GM19455 (cell line): ENCODE measurements at regions not wholly inside any gene's neighbourhood (a gene's known extent, or its start where the extent isn't known, plus 50 kb on each side); places are given as distances from the start of the nearest gene placed in this dataset.

Experiments
- ATAC-seq: cut with Tn5 transposase; IDR thresholded peaks from one replicate; pipeline ENCODE4 v1.9.1; 2021; ENCODE audit not compliant: unreplicated experiment

GRCh38 chr10:36704124-36704523 is 421.3 kb upstream of the ANKRD30A start:
- no peak for ATAC-seq

DNA sequence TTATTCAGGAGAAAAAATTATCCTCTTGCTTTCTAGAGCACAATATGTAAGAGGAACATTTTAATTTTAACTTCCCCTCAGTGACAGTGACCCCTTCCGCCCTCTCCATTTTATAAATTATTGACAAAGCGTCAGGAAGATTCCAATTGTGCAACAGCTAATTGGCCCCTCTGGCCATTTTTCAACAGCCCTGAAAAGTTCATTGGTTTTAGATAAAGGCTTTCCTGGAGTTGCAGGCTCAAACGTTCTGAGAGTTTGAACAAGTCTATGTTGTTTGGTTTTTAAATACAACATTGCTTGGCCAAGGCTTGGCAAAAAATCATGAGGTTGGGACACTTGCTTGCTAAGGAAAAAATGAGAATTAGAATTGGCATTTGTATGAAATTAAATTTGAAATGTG is 422.2 kb upstream of the ANKRD30A start:
- no peak for ATAC-seq

DNA sequence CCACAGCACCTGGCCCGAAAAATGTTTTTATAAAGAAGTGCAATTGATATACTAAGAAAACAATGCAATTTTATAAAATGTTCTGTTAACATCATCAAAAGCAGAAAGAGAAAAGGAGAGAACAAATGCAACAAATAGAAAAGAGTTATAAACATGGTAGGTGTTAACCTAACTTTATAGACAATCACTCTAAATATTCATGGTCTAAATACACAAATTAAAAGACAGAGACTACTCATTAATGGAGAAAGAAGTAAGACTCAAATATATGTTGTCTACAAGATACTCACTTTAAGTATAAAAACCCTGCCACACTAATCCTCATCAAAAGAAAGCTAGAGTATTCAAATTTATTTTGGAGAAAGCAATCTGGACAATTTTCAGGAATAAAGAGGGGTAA is 425.3 kb upstream of the ANKRD30A start:
- ATAC-seq, result no peak

DNA sequence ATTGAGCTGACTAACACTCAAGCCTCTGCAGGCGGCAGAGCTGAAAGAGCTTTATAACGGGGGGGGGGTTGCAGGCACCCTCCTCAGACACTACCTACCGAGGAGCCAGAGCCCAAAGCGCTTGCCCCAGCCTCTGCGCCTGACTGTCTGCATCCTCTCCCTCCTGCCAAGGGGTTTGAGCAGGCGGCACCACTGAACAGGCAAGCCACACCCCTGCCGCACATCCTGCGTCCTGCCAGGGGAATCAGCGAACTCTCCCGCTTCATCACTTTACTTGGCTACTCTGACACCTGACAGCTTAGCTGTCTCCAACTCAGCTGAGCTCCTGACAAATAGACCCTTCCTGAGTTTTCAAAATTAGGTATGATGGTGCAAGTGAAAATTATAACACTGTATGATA is 432.6 kb upstream of the ANKRD30A start:
- ATAC-seq, result no peak

DNA sequence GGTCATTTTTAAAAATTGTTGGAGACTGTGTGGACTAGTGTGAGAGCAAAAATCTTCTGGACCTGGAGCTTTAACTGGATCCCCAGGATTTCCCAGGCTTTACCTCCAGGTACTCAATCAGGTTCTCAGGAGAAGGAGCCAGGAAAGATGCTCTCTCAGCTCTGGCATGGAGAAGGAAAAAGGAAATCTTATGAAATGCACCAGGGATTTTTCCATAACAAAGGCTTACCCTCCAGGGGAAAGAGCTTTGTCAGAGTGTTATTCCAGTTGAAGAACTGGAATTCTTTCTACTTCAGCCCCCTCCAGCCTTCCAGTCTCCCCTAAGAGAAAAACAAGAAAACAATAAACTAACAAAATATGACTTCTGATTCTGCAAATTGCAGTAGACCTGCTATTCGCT is 436.7 kb upstream of the ANKRD30A start:
- ATAC-seq, result no peak

DNA sequence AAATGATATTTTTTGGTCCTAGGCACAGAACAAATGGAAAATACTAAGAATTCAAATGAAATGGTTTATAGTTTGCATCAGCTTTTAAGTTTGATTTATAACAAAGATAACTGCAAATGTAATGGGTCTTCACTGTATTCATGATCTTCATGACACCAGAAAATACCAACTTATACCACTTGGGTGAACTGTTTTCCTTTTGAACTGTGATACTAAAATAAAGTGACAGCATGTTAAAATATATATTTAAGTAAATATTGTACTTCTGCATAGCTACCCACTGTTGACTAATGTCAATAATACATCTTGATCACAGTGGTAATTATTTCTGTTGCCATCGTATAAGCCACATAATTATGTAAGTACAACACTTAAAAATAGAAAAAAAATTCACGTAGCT is 442.0 kb upstream of the ANKRD30A start:
- ATAC-seq, result no peak

DNA sequence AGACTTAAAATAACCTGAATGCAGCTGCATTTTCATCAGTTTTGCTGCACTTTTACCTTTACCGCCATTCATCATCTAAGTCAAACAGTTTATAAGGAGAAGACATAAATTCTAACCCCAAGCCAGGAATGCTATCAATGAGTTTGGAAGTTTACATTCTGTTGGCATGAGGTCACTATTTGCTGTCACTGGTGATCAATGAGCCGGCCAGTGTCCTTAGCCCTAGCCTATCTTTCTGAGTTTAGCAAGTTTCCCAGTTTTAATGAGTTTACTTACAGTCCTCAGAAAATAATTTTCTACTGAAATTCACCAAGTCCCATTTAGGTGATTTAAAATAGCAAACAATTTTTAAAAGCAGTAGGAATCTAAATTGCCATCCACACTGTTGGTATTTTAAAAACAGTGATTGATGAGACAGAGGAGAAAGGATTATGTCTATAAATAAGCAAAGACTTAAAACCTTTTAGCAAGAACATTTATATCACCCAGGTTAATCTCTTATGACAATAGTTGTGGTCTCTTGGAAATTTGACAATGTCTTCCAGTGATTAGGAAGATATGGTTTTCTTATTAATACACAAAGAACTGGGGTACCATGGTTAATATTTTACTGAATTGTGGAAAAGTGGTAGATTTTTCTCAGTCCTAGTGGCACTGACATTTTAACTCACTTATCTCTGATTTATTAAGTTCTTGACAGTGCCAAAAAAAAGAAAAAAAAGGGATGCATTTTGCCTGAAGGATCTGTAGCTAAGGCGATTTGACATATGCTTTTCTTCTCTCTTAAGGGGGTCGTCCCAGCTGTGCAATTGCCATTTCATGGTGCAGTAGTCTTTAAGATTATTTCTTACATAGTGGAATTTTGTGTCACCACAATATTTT is 443.4 kb upstream of the ANKRD30A start:
- ATAC-seq, result no peak

- no peak for ATAC-seq
Measured at GRCh38 chr10:36679554-36679953, 445.8 kb upstream of the ANKRD30A start.

DNA sequence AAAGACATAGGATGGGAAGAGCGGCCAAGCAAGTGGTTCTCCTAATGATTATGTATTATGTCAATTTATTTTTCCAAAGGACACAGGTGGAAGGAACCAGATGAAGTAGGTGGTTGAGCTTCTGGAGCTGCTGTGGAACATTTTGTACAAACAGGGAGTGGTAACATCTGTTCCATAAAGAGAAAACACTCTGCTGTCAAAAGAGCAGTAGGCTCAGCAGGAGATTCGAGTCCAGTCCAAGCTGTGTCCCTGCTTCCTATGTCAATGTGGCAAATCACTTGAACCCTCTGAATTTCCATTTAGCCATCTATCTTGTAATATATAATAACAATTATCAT is 448.0 kb upstream of the ANKRD30A start:
- ATAC-seq, result no peak

DNA sequence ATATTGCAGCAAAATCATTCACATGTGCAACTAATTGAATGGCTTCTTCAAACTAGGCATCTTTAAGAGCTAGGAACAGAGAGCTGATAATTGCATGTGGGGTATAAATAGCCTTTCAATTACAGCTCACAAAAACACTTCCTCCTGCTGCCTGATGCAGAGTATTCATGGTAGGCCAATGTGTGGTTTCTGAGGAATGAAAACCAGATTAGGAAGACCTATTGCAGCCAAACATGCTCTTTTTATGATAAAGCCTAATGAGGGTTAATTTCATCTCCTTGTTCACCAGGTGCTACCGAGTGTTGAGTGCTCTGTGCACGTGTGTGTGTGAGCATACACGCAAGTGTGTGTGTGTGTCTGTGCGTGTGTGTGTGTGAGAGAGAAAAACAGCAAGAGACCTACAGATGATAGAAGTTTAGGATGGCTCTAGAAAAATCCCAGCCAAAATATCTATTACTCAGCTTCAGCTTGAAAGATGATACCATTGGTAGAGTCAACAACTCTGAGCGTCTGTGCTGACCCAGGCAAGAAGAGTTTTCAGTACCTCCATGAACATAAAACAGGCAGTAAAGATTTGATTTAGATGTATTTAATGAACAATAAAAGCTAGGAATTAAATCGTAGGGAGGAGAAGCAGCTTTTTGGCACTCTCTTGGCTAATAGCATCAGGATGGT is 448.5 kb upstream of the ANKRD30A start:
- ATAC-seq, result no peak

DNA sequence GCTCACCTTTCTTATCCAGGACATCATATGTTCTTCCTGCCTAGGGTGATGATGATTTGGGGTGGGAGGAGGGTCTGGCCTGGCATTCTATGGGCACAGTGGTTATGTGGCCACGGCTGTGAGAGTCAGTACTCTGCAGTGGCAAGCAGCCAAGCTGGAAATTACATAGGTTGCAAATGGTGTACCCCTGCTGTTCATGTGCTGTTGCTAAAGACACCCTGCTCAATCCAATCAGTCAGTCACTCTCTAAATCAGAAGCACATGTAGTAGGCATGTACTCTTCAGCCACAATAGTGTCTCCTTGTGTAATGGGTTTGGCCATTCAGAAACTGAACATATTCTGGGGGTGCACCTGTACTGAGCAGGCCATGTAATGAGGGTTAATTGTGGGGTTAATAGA is 449.1 kb upstream of the ANKRD30A start:
- ATAC-seq, result no peak

DNA sequence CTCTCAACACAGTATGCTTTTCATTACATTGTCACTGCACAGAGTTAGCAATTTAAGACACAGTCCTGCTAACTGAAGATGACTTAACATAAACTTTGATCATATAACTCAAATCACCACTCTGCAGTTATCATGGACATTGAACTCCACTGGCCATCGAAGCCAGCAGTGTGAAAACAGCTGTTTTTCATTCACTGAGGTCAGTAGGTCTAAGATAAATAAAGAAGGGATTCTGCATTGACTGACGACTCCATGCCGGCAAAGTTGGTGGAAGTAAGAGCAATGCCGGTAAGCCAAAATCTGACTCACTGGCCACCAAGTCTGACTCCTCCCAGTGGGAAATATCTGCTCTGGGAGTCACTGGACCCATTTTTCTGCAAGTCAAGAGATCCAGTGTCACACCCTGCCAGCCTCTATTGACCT is 449.9 kb upstream of the ANKRD30A start:
- ATAC-seq, result no peak

DNA sequence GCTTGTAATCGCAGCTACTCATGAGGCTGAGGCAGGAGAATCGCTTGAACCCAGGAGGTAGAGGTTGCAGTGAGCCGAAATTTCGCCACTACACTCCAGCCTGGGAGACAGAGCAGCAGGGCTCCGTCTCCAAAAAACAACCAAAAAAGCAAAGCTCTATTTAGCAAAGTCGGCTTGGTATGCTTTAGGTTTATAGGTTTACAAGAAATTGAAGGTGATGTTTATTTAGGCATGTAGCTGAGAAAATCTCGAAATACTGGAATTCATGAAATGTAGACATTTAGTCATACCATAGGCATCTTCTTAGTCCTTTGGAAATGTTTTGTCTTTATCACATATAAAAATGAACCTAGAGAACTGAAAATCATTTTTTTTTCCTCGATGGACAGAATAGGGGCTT is 453.8 kb upstream of the ANKRD30A start:
- no peak for ATAC-seq

DNA sequence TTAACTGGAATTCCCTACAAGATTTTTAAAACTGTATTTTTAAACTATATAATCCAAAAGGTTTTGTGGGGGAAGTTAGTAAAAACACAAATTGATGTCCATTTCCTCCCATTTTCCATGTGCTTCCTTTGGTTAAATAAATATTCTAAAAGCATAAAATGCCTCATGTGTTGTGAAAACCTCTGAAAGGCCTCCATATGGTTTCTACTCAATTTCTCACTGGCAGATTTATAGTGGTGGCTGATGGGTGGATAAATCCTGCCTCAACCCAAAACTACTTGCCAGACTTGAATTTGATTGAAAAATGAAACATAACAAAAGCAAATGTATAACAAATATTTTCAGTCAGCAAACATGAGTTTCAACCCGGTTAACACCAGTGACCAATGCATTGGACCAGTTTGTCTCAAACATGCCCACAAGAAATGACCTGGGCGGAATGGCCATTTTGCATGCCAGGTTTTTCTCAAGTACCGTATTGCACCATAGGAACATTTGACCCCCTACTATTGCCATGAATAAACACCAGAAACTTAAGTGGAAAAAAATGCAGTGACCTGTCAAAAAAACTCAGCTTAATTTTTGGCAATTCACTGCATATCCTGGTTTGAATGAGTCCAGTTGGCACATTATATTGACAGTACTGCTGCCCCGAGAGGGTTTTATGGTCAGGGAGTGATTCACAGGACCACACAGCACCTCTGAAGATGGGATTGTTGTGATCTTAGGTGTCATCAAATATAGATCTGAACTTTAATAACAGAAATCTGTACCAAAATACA is 454.6 kb upstream of the ANKRD30A start:
- ATAC-seq, result no peak

GRCh38 chr10:36669615-36670352 is 455.6 kb upstream of the ANKRD30A start:
- no peak for ATAC-seq

GRCh38 chr10:36666451-36666850 is 458.9 kb upstream of the ANKRD30A start:
- no peak for ATAC-seq

DNA sequence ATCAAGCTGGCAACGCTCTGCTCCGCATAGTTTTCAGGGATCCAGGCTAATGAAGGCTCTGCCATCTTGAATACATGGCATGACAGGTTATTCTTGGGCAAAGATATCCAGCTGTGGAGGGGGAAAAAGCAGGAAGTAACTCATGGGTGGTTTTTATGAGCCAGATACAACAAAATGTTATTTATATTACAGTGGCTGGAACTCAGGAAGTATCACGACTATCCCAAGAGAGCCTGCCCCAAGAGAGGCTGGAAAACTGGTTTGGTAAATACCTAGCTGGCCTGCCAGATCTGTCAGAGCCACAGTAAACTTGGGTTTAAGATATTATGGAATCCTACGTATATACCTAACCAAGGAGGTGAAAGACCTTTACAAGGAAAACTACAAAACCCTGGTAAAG is 462.8 kb upstream of the ANKRD30A start:
- ATAC-seq, result no peak

DNA sequence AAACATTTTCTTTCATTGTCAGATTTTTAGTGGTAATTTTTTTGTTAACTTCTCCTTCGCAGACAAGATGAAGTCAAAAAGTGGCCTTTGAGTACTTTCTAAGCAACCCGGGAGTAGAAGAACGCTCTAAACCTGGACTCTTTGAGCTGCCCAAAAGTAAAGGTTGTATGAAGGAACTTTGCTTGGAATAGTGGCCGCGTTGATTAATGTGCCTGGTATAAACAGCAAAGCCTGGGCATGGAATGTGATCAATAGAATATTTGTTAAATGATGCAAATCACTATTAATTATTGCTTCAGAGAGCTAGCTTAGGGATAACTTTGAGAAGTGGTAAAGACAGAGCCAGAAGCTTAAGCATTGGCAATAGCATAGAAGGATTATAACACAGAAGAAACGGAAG is 475.1 kb upstream of the ANKRD30A start:
- no peak for ATAC-seq

- ATAC-seq, result no peak
Measured at GRCh38 chr10:36647540-36647939, 477.9 kb upstream of the ANKRD30A start.

DNA sequence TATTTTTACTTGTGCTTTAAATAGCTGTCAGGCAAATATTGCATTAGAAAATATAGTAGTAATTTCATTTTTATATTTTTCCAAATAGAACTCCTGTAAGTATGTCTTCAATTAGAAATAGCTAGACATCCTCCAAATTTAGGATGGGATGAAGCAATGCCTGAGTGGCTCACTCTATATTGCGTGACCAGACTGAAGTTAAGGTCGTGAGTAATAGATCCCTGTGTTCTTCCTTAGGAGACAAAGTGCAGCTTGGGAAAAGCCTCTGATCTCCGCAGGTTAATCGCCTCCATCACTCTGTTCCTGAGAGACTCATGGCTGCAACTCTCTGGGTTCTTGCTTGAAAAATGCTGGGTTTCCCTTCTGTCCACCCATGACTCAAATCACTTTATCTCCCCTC is 484.8 kb upstream of the ANKRD30A start:
- ATAC-seq, result no peak

DNA sequence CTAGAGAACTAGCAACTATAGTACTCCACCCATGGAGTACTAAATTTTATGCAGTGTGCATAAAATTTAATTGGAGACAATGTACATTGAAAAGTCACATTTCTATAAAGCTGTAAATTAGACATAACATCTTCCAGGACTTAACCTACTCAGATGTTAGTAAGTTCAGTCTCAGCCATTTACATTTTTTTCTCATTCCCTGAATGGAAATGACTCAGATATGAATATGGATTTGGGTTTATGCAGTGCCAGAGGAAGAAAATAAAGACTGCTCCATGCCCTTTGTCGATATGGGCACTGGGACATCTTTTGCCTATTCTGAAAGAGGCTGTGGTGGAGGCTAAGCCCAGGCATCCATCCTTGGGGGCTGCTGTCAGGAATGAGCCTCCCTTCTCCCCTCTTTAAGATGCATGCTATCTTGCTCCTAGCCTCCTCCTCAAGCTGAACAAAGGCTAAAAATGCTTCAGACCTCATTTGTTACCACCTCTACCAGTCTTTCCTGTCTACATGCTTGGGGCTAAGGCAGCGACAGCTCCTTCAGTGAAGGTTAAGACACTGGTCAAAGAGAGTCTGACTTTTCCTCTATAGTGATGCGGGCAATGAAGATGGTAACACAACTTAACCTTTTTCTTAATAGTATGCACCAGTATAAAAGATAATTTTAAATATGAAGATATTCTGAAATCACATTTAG is 486.8 kb upstream of the ANKRD30A start:
- no peak for ATAC-seq
